HG02759 (cell line): ENCODE measurements at regions not wholly inside any gene's neighbourhood (a gene's known extent, or its start where the extent isn't known, plus 50 kb on each side); places are given as distances from the start of the nearest gene placed in this dataset.

Source experiments
- ATAC-seq: cut with Tn5 transposase; IDR thresholded peaks from one replicate; pipeline ENCODE4 v1.9.1; 2021; ENCODE audit warnings: mild to moderate bottlenecking, moderate library complexity; ENCODE audit not compliant: unreplicated experiment

GRCh38 chr7:79877874-79878465 is 256.7 kb upstream of the GNAI1 start:
- no peak for ATAC-seq

GRCh38 chr7:79876848-79877252 is 257.8 kb upstream of the GNAI1 start:
- no peak for ATAC-seq

- no peak for ATAC-seq
These were observed 259.8 kb upstream of the GNAI1 start for GRCh38 chr7:79874797-79875196.

GRCh38 chr7:79872176-79872575 is 262.5 kb upstream of the GNAI1 start:
- ATAC-seq = no peak

GRCh38 chr7:79868010-79868409 is 266.6 kb upstream of the GNAI1 start:
- no peak for ATAC-seq

GRCh38 chr7:79862447-79863210 is 272.0 kb upstream of the GNAI1 start:
- ATAC-seq = no peak

- ATAC-seq = no peak
These were observed 279.5 kb upstream of the GNAI1 start for GRCh38 chr7:79855172-79855571.

GRCh38 chr7:79854621-79855020 is 280.0 kb upstream of the GNAI1 start:
- no peak for ATAC-seq

- no peak for ATAC-seq
These were observed 296.7 kb upstream of the GNAI1 start for GRCh38 chr7:79837915-79838314.

GRCh38 chr7:79833616-79834015 is 301.0 kb upstream of the GNAI1 start:
- no peak for ATAC-seq

- no peak for ATAC-seq
These were observed 305.8 kb upstream of the GNAI1 start for GRCh38 chr7:79828866-79829265.

- ATAC-seq = no peak
These were observed 311.2 kb upstream of the GNAI1 start for GRCh38 chr7:79823246-79823951.

GRCh38 chr7:79822620-79823240 is 311.9 kb upstream of the GNAI1 start:
- ATAC-seq = no peak

GRCh38 chr7:79820387-79820786 is 314.2 kb upstream of the GNAI1 start:
- ATAC-seq = no peak

GRCh38 chr7:79810916-79811315 is 323.7 kb upstream of the GNAI1 start:
- ATAC-seq = no peak

- ATAC-seq = no peak
These were observed 328.4 kb upstream of the GNAI1 start for GRCh38 chr7:79806161-79806734.

GRCh38 chr7:79790656-79791262 is 337.3 kb upstream of the MAGI2 start:
- ATAC-seq = no peak

- no peak for ATAC-seq
These were observed 336.3 kb upstream of the MAGI2 start for GRCh38 chr7:79789584-79790345.

GRCh38 chr7:79787623-79788022 is 334.2 kb upstream of the MAGI2 start:
- ATAC-seq = no peak

GRCh38 chr7:79787096-79787495 is 333.6 kb upstream of the MAGI2 start:
- ATAC-seq = no peak
